GM19328 (cell line): ENCODE measurements at regions not wholly inside any gene's neighbourhood (a gene's known extent, or its start where the extent isn't known, plus 50 kb on each side); places are given as distances from the start of the nearest gene placed in this dataset.
"Not testable (repeated sequence)": the region's sequence is repeated elsewhere in the genome, so short reads cannot be mapped to it uniquely, and the experiment has no call there.

Experiments used
- ATAC-seq: cut with Tn5 transposase; IDR thresholded peaks from one replicate; pipeline ENCODE4 v1.9.1; 2021; ENCODE audit warnings: mild to moderate bottlenecking, moderate library complexity; ENCODE audit not compliant: unreplicated experiment

GRCh38 chr4:148883891-148884290, 441.7 kb upstream of the NR3C2 start:
- ATAC-seq, result no peak

DNA sequence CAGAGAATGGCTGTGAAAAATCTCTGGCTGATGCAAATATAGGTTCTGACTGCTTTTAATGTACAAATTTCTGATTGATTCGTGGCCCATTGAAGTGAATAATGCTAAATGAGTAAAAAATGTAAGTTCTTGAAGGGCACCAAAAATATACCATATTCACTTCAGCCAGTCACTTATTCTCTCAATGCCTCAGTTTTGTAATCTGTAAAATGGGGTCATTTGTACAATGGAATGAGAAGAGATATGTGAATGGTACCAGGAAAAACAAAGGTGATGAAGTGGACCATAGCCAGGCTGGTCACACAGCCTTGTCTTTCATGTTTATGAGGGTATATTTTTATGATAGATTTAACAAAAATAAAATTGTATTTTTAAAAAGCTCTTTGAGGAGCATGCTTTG, 441.2 kb upstream of the NR3C2 start:
- ATAC-seq, result no peak

DNA sequence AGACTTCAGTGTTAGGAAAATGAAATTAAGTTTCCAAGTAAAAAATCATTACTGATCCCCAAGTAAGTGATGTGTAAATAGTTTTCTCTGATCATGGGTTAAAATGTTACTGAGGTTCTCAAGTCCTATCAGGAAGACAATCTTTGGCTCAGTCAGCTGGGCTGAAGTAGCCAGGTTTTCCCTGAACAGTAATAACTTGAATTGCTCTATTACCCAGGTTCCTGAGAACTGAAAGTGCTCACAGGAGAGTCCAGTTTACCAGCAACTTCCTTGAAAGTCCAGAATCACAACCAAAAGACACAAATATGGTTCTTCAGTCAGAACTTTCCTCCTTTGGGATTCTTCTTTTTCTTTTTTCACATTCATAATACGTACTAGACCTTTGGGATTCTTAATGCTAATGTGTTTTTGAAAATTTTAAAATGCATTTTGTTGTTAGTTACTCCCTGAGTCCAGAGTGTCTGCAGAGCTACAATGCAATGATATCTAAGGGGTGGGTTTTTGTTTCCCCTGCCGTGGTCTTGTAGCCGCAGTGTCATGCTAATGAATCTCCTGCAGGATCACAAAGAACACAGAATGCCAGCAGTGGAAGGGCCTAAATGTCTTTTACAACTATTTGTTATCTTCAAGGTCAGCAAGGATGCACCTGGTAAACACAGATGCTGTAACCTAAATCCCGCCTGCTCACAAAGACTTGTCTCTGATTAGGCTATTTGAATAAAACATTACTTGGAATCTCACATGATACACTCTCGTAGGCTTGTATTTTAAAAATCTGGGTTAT, 439.8 kb upstream of the NR3C2 start:
- no peak for ATAC-seq

DNA sequence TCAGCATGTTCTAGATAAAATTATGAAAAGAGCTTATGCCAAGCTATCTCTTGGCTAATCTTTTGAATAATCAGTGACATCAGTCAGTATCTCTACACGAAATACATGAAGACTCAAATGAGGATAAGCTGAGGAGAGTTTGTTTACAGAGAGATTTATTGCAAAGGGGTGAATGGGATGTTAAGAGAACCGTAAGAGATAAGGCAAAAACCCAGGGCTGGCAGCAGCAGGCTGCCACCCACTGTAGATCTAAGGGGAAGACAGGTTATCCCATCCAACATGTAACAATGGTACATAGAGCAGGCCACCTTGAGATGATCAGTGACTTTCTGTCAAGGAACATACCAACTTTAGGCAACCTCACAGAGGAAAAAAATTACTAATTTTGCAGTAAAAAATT, 432.1 kb upstream of the NR3C2 start:
- no peak for ATAC-seq

- ATAC-seq, result no peak
Observed at GRCh38 chr4:148868191-148868590, 426.0 kb upstream of the NR3C2 start.

- ATAC-seq, result no peak
Observed at GRCh38 chr4:148866666-148867065, 424.5 kb upstream of the NR3C2 start.

DNA sequence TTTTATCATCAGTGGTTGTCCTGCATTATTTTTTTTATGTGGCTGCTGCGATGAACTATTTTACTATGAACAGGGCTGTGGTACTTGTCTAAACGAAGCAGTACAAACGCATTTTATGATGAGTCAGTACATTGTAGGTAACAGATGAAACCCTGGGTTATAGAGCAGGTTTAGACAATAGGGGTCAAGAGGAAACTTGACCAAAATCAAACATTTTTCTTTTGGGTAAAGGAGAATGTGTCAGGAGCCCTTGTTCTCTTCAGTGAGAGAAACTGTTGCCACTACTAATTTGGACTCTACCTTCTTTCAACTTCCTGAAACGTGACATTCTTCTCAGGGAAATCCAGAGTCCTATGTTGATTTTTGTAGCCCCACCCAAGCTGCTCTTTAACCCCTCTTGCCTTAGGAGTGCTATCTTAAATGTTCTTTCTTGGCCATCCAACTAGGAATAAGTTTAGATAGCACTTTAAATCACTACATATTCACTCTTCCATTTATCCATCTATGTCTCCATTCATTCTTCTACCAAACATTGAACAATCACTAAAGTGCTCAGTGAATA, 415.8 kb upstream of the NR3C2 start:
- ATAC-seq, result no peak

GRCh38 chr4:148857239-148857972, 415.2 kb upstream of the NR3C2 start:
- no peak for ATAC-seq

- no peak for ATAC-seq
Observed at GRCh38 chr4:148854203-148854602, 412.0 kb upstream of the NR3C2 start.

- ATAC-seq, result no peak
Observed at GRCh38 chr4:148852092-148852699, 410.0 kb upstream of the NR3C2 start.

GRCh38 chr4:148850257-148850995, 408.2 kb upstream of the NR3C2 start:
- no peak for ATAC-seq

- ATAC-seq, result no peak
Observed at GRCh38 chr4:148849581-148849980, 407.4 kb upstream of the NR3C2 start.

DNA sequence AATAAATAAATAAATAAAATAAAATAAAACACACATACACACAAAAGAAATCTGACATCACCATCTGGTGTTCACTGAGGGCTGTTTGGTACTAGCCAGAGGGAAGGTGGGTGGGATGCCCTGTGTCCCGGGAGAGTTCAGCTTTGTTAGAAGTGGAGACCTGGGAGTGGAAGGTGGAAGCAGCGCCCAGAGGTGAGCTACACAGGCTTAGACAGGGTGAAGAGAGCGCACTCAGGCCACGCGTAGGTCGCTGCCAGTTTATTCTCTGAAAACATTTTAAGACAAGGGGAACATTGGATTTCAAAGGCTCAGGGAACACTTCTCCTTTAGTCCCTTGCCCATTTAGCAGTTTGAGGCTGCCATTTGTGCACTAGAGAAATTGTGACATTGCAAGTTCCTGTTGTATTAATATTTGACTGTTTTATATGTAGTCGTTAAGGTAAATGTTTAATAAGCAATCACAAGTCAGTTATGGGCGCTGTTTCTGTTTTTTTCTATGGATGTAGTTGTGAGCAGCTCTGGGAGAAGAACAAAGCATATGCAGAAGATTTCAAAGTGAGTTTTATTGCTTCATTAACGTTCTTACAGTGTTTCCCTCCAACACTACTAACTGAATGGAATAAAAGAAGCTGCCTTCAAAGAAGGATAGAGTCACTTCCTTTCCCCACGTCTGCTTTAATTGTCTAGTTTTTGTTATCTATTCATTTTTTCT, 405.5 kb upstream of the NR3C2 start:
- no peak for ATAC-seq

DNA sequence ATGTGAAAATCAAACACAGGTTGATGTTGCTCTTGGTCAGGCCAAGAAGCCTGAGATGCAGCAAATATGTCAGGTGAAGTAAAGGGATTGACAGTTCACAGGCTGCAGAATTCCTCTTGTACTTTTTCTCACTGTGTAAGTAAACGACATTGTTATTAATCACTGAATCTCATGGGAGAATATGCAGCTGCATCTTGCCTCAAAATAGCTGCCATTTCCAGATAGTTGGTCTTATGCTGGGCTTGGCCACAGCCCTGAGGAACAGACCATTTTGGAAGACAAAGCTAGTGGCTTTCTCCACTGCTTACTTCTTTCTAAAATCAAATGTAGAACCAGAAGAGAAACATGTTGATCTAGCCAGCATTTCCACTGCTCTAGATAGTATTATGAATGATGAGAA, 403.4 kb upstream of the NR3C2 start:
- ATAC-seq, result no peak

DNA sequence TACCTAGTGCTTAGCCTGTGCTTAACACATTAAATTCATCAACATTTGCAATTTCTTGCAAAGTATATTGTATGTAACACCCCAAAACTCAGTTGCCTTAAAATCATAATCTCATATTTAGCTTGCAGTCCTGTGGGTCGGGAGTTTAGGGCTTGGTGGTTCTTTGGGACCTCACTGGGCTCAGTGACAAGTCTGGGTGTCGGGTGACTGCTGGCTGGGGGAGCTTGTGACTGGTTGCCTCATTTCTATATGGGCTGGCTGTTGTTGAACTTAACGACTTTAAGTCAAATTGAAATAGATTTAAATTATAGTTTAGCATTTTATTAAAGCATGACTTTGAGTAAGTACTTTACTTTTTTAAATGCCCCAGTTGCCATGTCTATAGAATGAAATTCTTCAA, 401.4 kb upstream of the NR3C2 start:
- no peak for ATAC-seq

DNA sequence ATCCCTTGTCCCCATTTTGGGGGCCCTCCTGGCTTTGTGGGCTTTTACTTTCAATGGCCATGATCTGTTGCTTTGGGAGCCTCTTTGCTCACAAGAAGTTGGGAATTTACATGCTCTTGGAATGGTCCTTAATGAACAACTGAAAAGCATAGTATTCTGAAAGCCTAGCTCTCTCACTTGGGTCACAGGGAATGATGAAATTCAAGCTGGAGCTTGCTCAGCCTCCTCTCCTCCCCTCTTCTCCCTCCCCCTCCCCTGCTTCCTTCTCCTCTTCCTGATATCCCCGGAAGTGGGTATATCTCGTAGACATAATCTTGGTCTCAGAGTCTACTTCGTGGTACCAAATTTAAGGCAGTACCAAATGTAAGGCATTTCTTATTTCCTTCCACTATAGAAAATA, 400.6 kb upstream of the NR3C2 start:
- no peak for ATAC-seq

DNA sequence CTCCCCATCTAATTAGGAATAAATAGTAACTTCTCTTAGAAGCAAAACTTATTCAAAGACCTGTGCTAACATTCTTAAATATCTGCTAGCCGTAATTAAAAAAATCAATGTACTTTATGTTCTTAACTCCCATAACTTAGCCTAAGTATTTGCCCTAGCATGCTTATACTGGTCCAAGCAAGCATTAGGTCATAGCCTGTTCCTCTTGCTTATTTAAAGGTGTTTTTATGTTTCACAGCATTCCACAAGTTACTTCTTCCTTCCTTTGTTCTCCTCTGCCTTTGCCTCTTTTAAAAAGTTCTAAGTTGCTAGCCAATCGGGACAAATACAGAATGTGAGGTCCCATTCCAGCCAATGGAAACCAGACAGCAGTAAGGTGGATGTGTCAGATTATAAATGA, 395.4 kb upstream of the NR3C2 start:
- not testable (repeated sequence) for ATAC-seq

- no peak for ATAC-seq
Observed at GRCh38 chr4:148834804-148835631, 392.8 kb upstream of the NR3C2 start.

GRCh38 chr4:148831945-148832344, 389.7 kb upstream of the NR3C2 start:
- ATAC-seq, result no peak

DNA sequence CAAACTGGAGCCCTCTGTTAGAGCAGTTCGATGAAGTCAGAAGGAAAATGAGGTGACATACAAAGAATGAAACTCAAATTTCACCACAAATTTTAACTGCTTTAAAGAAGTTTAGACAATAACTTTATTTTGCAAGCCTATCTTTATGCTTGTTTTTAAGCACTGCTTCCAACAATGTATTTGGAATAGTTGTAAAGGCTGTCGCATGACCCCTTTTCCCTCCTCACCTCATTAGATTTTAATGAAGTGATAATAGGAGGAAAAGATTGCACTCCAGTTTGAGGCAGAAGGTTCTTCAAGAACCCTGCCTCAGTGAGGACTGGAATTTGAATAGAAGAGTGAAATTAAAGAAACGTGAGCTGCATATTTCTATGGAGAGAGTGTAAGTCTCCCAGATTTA, 386.1 kb upstream of the NR3C2 start:
- ATAC-seq, result no peak
